ENCODE measurements at regions not wholly inside any gene's neighbourhood (a gene's known extent, or its start where the extent isn't known, plus 50 kb on each side); places are given as distances from the start of the nearest gene placed in this dataset.
A peak's percentile ranks its signal among the peaks of the same experiment; 100 is the strongest.

DNA sequence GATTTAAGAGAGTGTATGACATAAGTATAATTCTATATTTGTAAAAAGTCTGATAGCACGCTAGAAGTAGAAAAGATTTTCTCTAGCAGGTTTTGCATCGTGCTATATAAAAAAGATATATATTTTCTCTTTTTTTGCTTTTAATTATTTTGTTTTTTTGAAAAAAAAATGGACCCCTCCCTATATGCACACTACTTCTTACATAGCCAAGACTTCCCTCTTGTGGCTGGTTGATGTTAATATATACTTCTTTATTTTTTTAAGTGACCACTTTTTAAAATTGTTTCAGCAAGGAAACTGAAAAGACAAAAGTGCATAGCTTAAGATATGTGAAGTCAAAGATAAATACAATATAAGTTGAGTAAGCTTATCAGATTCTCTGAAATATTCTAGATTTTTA lies 1202.8 kb downstream of the DIAPH3 start:
- TF ChIP-seq TAF1 (conservative IDR thresholded peaks at IDR 0.05), result no peak
- TF ChIP-seq, protein P1, sequence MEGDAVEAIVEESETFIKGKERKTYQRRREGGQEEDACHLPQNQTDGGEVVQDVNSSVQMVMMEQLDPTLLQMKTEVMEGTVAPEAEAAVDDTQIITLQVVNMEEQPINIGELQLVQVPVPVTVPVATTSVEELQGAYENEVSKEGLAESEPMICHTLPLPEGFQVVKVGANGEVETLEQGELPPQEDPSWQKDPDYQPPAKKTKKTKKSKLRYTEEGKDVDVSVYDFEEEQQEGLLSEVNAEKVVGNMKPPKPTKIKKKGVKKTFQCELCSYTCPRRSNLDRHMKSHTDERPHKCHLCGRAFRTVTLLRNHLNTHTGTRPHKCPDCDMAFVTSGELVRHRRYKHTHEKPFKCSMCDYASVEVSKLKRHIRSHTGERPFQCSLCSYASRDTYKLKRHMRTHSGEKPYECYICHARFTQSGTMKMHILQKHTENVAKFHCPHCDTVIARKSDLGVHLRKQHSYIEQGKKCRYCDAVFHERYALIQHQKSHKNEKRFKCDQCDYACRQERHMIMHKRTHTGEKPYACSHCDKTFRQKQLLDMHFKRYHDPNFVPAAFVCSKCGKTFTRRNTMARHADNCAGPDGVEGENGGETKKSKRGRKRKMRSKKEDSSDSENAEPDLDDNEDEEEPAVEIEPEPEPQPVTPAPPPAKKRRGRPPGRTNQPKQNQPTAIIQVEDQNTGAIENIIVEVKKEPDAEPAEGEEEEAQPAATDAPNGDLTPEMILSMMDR (IDR thresholded peaks at IDR 0.05; ENCODE audit: low read depth, low read length, missing input control), result peak; percentile 13
- TF ChIP-seq, protein P2, sequence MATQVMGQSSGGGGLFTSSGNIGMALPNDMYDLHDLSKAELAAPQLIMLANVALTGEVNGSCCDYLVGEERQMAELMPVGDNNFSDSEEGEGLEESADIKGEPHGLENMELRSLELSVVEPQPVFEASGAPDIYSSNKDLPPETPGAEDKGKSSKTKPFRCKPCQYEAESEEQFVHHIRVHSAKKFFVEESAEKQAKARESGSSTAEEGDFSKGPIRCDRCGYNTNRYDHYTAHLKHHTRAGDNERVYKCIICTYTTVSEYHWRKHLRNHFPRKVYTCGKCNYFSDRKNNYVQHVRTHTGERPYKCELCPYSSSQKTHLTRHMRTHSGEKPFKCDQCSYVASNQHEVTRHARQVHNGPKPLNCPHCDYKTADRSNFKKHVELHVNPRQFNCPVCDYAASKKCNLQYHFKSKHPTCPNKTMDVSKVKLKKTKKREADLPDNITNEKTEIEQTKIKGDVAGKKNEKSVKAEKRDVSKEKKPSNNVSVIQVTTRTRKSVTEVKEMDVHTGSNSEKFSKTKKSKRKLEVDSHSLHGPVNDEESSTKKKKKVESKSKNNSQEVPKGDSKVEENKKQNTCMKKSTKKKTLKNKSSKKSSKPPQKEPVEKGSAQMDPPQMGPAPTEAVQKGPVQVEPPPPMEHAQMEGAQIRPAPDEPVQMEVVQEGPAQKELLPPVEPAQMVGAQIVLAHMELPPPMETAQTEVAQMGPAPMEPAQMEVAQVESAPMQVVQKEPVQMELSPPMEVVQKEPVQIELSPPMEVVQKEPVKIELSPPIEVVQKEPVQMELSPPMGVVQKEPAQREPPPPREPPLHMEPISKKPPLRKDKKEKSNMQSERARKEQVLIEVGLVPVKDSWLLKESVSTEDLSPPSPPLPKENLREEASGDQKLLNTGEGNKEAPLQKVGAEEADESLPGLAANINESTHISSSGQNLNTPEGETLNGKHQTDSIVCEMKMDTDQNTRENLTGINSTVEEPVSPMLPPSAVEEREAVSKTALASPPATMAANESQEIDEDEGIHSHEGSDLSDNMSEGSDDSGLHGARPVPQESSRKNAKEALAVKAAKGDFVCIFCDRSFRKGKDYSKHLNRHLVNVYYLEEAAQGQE (IDR thresholded peaks at IDR 0.05), result no peak
- TF ChIP-seq NR2F2 (IDR thresholded peaks at IDR 0.05), result no peak
- no peak for TF ChIP-seq EGR1 (IDR thresholded peaks at IDR 0.05; ENCODE audit: low read depth in 2 of 2)
- TF ChIP-seq, protein P3, sequence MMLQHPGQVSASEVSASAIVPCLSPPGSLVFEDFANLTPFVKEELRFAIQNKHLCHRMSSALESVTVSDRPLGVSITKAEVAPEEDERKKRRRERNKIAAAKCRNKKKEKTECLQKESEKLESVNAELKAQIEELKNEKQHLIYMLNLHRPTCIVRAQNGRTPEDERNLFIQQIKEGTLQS (IDR thresholded peaks at IDR 0.05), result no peak
- TF ChIP-seq, protein P4, sequence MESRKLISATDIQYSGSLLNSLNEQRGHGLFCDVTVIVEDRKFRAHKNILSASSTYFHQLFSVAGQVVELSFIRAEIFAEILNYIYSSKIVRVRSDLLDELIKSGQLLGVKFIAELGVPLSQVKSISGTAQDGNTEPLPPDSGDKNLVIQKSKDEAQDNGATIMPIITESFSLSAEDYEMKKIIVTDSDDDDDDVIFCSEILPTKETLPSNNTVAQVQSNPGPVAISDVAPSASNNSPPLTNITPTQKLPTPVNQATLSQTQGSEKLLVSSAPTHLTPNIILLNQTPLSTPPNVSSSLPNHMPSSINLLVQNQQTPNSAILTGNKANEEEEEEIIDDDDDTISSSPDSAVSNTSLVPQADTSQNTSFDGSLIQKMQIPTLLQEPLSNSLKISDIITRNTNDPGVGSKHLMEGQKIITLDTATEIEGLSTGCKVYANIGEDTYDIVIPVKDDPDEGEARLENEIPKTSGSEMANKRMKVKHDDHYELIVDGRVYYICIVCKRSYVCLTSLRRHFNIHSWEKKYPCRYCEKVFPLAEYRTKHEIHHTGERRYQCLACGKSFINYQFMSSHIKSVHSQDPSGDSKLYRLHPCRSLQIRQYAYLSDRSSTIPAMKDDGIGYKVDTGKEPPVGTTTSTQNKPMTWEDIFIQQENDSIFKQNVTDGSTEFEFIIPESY (IDR thresholded peaks at IDR 0.05), result no peak
- TF ChIP-seq YY1 (IDR thresholded peaks at IDR 0.05), result no peak
